HepG2 (cell line): ENCODE measurements at regions not wholly inside any gene's neighbourhood (a gene's known extent, or its start where the extent isn't known, plus 50 kb on each side); places are given as distances from the start of the nearest gene placed in this dataset.

ENCODE experiments used
- ATAC-seq: fragments of 200-7000 bp; cut with Tn5 transposase; 3 replicates; pipeline ENCODE4 v1.9.1; 2020; ENCODE audit warnings: mild to moderate bottlenecking, moderate library complexity
- BruUV-seq: library from RNA; stranded (reverse); fragments of 400-500 nt; replicated peaks from 2 replicates; lab custom pipeline; 2021; lab: Mats Ljungman, UMichigan
- CTCF ChIA-PET: fragments of 300-600 bp; formaldehyde crosslinking; extraction: SDS; loops from one replicate; lab custom pipeline; 2021; ENCODE audit warnings: low total read pairs, inconsistent platforms, low intra/inter-chr PET ratio; lab: Yijun Ruan, JAX
- POLR2A ChIA-PET: fragments of 350-600 bp; sonication (Branson Sonifier 250); formaldehyde crosslinking; loops from one replicate; lab custom pipeline; 2020; ENCODE audit warnings: antibody characterized with exemption, inconsistent platforms; lab: Yijun Ruan, JAX
- DNase-seq: peaks from one replicate; pipeline ENCODE4 v3.0.0-alpha.2; 2015; ENCODE audit warnings: low spot score
- FAIRE-seq: peaks from 3 replicates; lab custom pipeline; 2011; peaks lifted over from hg19 to GRCh38; lab: Jason Lieb, UNC
- H2AFZ ChIP-seq: one replicate; pipeline ENCODE4 v1.6.1; 2011; ENCODE audit warnings: low read length, inconsistent platforms
- H3K27ac ChIP-seq: fragments of 300-600 bp; 3 replicates; pipeline ENCODE4 v1.8.0; 2011; ENCODE audit warnings: mixed run types, mild to moderate bottlenecking, mixed read lengths, low read length, inconsistent platforms; ENCODE audit not compliant: insufficient read depth; ENCODE audit errors: extremely low read length
- H3K27me3 ChIP-seq, 2 experiments: fragments of 200-600 bp in 1 of 2; 2 replicates in 1 of 2; 3 replicates in 1 of 2; pipeline versions ENCODE4 v1.6.0 to v1.8.0; 2011; ENCODE audit warnings: low read length in 2 of 2, mild to moderate bottlenecking in 2 of 2, moderate library complexity in 2 of 2, inconsistent platforms in 1 of 2; ENCODE audit not compliant: insufficient read depth in 2 of 2, control insufficient read depth in 1 of 2
- H3K36me3 ChIP-seq, 2 experiments: fragments of 200-600 bp in 1 of 2; replicated peaks in 1 of 2; 2 replicates in 1 of 2; 3 replicates in 1 of 2; pipeline versions ENCODE4 v1.5.1 to v1.8.0; 2011; ENCODE audit warnings: low read length in 2 of 2, inconsistent platforms in 1 of 2; ENCODE audit not compliant: insufficient read depth in 2 of 2, control insufficient read depth in 1 of 2
- H3K4me1 ChIP-seq: 2 replicates; pipeline ENCODE4 v1.5.1; 2012; ENCODE audit warnings: low read length, inconsistent platforms; ENCODE audit not compliant: insufficient read depth
- H3K4me2 ChIP-seq: 2 replicates; pipeline ENCODE4 v1.6.0; 2011; ENCODE audit warnings: low read depth, low read length, inconsistent platforms
- H3K4me3 ChIP-seq, 3 experiments: fragments of 200-600 bp in 1 of 3; sonication (generic), shearing (Covaris generic) in 1 of 3; replicated peaks in 1 of 3; 2 replicates each; pipeline ENCODE4 v1.5.1; 2011 to 2016; ENCODE audit warnings: low read length in 3 of 3, inconsistent platforms in 2 of 3, low read depth in 2 of 3, mild to moderate bottlenecking in 2 of 3, control low read depth in 1 of 3, mixed read lengths in 1 of 3; ENCODE audit not compliant: insufficient read depth in 1 of 3
- H3K79me2 ChIP-seq: one replicate; pipeline ENCODE4 v1.6.1; 2011; ENCODE audit warnings: low read length, inconsistent platforms; ENCODE audit not compliant: insufficient read depth
- H3K9ac ChIP-seq: 2 replicates; pipeline ENCODE4 v1.6.0; 2011; ENCODE audit warnings: mild to moderate bottlenecking, low read depth, low read length, inconsistent platforms; ENCODE audit not compliant: insufficient read depth
- H3K9me3 ChIP-seq: 2 replicates; pipeline ENCODE4 v1.5.1; 2012; ENCODE audit warnings: mild to moderate bottlenecking, low read length
- H4K20me1 ChIP-seq: 2 replicates; pipeline ENCODE4 v1.6.0; 2011; ENCODE audit warnings: inconsistent platforms, mild to moderate bottlenecking, low read length, moderate library complexity; ENCODE audit not compliant: insufficient read depth
- KMT2B ChIP-seq: IDR thresholded peaks from 2 replicates; pipeline ENCODE4 v1.6.1; 2016; ENCODE audit warnings: missing genetic modification reagents, missing compliant biosample characterization
- ZNF333 ChIP-seq: sonication (generic); formaldehyde crosslinking; IDR thresholded peaks from 2 replicates; pipeline ENCODE4 v1.4.0; 2020; ENCODE audit warnings: mild to moderate bottlenecking, missing genetic modification reagents, borderline replicate concordance
- ZNF451 ChIP-seq: sonication (generic); formaldehyde crosslinking; IDR thresholded peaks from 2 replicates; pipeline ENCODE4 v1.5.0; 2020; ENCODE audit warnings: mild to moderate bottlenecking, missing genetic modification reagents
- WGBS: methylation state at CpG from one replicate; pipeline ENCODE4 v1.1.6; 2017; ENCODE audit warnings: low lambda C conversion rate; 5-methylcytosine and 5-hydroxymethylcytosine counted together
- in situ Hi-C: cut with HindIII; loops from 2 replicates; pipeline ENCODE4 v1.10.0; 2017; ENCODE audit warnings: low pct_unique_long_range_greater_than_20kb; ENCODE audit not compliant: extremely low pct_ligation_motif_present
- intact Hi-C: fragments of 100-400 bp; cut with micrococcal nuclease; formaldehyde crosslinking; loops from one replicate; pipeline ENCODE4 v1.10.0; 2022; ENCODE audit not compliant: unreplicated experiment
- TF ChIP-seq, protein P1 (sequence below): sonication (generic); formaldehyde crosslinking; IDR thresholded peaks from 2 replicates; pipeline ENCODE4 v1.4.0; 2020; ENCODE audit warnings: missing genetic modification reagents, mild to moderate bottlenecking, borderline replicate concordance
- TF ChIP-seq, protein P2 (sequence below): IDR thresholded peaks from 2 replicates; pipeline ENCODE4 v1.6.1; 2016; ENCODE audit warnings: missing genetic modification reagents, missing compliant biosample characterization

DNA sequence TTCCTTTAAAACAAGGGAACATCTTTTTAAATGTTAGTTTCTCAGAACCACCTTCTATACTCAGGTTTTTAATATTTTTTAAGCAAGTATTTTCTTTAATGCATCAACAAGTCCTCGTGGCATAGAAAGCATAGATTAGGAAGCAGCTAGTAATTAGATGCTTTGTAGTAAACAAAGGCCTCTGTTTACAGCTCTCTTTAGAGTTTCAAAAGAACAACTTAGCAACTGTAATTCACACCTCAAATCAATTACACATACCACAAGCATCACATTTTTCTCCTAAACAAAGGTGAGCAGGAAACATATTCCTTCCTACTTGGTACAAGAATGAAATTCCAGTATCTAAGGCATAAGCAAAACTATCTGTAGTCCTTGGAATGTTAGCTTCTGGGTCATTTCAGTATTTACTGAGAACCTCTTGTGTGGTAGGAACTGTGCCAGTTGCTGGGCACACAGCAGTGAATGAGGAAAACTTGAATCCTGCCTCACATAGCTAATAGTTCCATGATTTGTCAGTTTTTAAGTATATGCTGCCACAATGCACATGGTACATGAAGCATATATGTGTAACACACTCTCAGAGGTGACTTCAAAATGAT is 249.1 kb downstream of the CEMIP2 start:
- DNase-seq, result no peak
- CTCF ChIA-PET, result no interaction called here
- no peak for FAIRE-seq
- H3K4me1 ChIP-seq, result no peaks in the 10 kb centered on the region
- WGBS, result 0% methylated on average over 1 of the region's 1 CpG
- no TSS peak for BruUV-seq
- no peaks in the 10 kb centered on the region for H4K20me1 ChIP-seq
- H3K27me3 ChIP-seq, result peaks cover 0 to 13% of the 10 kb centered on the region in 2 experiments; a peak in 2 of 5 replicates
- intact Hi-C loops (loop anchor here (1.0 kb wide), 1 partner anchor 41 kb away; no protein-coding TSS in a partner anchor), in situ Hi-C loops (no loop called here)
- no peaks in the 10 kb centered on the region for H3K79me2 ChIP-seq
- no peak overlapping the region for H3K4me3 ChIP-seq
- H3K36me3 ChIP-seq, result no peaks in the 10 kb centered on the region
- POLR2A ChIA-PET, result no interaction called here
- H2AFZ ChIP-seq, result no peak overlapping the region
- no peak overlapping the region for H3K9ac ChIP-seq
- TF ChIP-seq, protein P1, sequence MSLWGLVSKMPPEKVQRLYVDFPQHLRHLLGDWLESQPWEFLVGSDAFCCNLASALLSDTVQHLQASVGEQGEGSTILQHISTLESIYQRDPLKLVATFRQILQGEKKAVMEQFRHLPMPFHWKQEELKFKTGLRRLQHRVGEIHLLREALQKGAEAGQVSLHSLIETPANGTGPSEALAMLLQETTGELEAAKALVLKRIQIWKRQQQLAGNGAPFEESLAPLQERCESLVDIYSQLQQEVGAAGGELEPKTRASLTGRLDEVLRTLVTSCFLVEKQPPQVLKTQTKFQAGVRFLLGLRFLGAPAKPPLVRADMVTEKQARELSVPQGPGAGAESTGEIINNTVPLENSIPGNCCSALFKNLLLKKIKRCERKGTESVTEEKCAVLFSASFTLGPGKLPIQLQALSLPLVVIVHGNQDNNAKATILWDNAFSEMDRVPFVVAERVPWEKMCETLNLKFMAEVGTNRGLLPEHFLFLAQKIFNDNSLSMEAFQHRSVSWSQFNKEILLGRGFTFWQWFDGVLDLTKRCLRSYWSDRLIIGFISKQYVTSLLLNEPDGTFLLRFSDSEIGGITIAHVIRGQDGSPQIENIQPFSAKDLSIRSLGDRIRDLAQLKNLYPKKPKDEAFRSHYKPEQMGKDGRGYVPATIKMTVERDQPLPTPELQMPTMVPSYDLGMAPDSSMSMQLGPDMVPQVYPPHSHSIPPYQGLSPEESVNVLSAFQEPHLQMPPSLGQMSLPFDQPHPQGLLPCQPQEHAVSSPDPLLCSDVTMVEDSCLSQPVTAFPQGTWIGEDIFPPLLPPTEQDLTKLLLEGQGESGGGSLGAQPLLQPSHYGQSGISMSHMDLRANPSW (CRISPR knock-in tag), result no peak
- TF ChIP-seq KMT2B (CRISPR knock-in tag), result no peak
- H3K4me2 ChIP-seq, result no peak overlapping the region
- no peak overlapping the region for H3K27ac ChIP-seq
- ATAC-seq, result no peak
- H3K9me3 ChIP-seq, result no peaks in the 10 kb centered on the region

DNA sequence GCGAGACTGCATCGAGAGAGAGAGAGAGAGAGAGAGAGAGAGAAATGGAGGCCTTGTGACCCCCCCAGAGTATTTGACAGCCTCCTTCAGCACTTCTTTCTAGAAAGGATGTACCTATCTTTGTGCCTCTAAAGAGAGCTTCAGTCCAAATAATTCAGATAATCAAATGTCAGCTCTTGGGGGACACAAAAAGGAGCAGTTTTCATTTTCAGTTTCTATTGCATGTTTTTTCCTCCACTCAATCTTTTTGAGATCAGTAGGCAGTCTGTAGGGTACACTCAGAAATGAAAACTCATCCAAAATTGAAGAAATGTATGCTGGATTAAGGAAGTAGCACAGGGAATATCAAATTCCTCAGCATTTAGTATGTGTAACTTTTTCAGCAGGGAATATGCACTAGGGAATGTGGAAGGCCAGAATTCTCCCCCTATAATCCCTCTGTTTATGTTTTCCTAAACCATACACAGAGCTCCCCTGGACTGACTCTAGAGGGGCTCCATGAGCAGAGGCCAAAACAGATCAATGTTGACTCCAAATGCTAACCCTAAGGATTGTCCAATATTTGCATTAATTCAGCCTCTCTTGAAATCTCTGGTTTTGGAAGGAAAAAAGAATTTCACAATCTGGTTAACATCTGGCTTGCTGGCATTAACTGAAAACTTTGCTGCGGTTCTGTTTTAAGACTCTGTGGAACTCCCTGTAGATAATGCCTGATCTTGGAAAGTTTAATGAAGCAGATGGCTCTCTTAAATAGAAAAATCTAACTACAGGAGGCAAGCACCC is 250.1 kb downstream of the CEMIP2 start:
- DNase-seq (no peak), FAIRE-seq (no peak), ATAC-seq (no peak)
- BruUV-seq, result no TSS peak
- Histone ChIP-seq H3K4me3 (no peak overlapping the region), H3K79me2 (no peaks in the 10 kb centered on the region), H3K27me3 (peaks cover 0 to 13% of the 10 kb centered on the region in 2 experiments; a peak in 2 of 5 replicates), H3K36me3 (no peaks in the 10 kb centered on the region), H3K27ac (no peak overlapping the region), H3K4me2 (no peak overlapping the region), H3K4me1 (no peaks in the 10 kb centered on the region), H3K9me3 (no peaks in the 10 kb centered on the region), H4K20me1 (no peaks in the 10 kb centered on the region), H2AFZ (no peak overlapping the region), H3K9ac (no peak overlapping the region)
- intact Hi-C loops, result no loop called here
- ChIA-PET POLR2A (no interaction called here), CTCF (no interaction called here)
- in situ Hi-C loops, result no loop called here
- TF ChIP-seq, protein P2, sequence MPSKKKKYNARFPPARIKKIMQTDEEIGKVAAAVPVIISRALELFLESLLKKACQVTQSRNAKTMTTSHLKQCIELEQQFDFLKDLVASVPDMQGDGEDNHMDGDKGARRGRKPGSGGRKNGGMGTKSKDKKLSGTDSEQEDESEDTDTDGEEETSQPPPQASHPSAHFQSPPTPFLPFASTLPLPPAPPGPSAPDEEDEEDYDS (CRISPR knock-in tag), result no peak
- TF ChIP-seq ZNF451 (no peak), ZNF333 (CRISPR knock-in tag) (no peak)
- 32% methylated on average over 3 of the region's 3 CpGs for WGBS
